IMR-90 (cell line): ENCODE measurements at regions not wholly inside any gene's neighbourhood (a gene's known extent, or its start where the extent isn't known, plus 50 kb on each side); places are given as distances from the start of the nearest gene placed in this dataset.

Experiments used
- ATAC-seq: fragments of 200-7000 bp; cut with Tn5 transposase; 2 replicates; pipeline ENCODE4 v1.9.1; 2020; ENCODE audit warnings: low read depth, mild to moderate bottlenecking, moderate library complexity
- BruUV-seq: library from RNA; stranded (reverse); fragments of 400-500 nt; replicated peaks from 2 replicates; lab custom pipeline; 2021; lab: Mats Ljungman, UMichigan
- CTCF ChIA-PET: fragments of 300-600 bp; formaldehyde crosslinking; extraction: SDS; loops from one replicate; lab custom pipeline; 2021; ENCODE audit warnings: antibody characterized with exemption; lab: Yijun Ruan, JAX
- POLR2A ChIA-PET: fragments of 300-600 bp; sonication (Branson Sonifier 250); formaldehyde crosslinking; loops from one replicate; lab custom pipeline; 2022; ENCODE audit warnings: antibody characterized with exemption; ENCODE audit not compliant: unreplicated experiment; lab: Charles Lee
- DNase-seq: peaks from one replicate; pipeline ENCODE4 v3.0.0; 2013
- H2AFZ ChIP-seq: replicated peaks from 2 replicates; pipeline ENCODE3; 2013; ENCODE audit warnings: low read length, mild to moderate bottlenecking; ENCODE audit not compliant: poor library complexity
- H2AK5ac ChIP-seq: 2 replicates; pipeline ENCODE4 v1.6.1; 2013; ENCODE audit warnings: low read depth, low read length, inconsistent platforms
- H2AK9ac ChIP-seq: replicated peaks from 2 replicates; pipeline ENCODE3; 2013; ENCODE audit warnings: mild to moderate bottlenecking, low read depth, low read length, moderate library complexity; ENCODE audit not compliant: poor library complexity
- H2BK120ac ChIP-seq: 2 replicates; pipeline ENCODE4 v1.6.1; 2013; ENCODE audit warnings: low read depth, low read length, inconsistent platforms
- H2BK15ac ChIP-seq: 3 replicates; pipeline ENCODE4 v1.6.1; 2013; ENCODE audit warnings: low read depth, low read length, inconsistent platforms
- H2BK20ac ChIP-seq: 2 replicates; pipeline ENCODE4 v1.6.1; 2013; ENCODE audit warnings: low read depth, mild to moderate bottlenecking, inconsistent platforms, low read length, moderate library complexity
- H2BK5ac ChIP-seq: 2 replicates; pipeline ENCODE4 v1.6.1; 2013; ENCODE audit warnings: mild to moderate bottlenecking, low read depth, low read length, inconsistent platforms; ENCODE audit not compliant: poor library complexity, severe bottlenecking
- H3K14ac ChIP-seq: replicated peaks from 2 replicates; pipeline ENCODE4 v1.6.1; 2013; ENCODE audit warnings: low read depth, low read length, inconsistent platforms
- H3K18ac ChIP-seq: 2 replicates; pipeline ENCODE4 v1.6.1; 2013; ENCODE audit warnings: low read depth, low read length, control low read depth
- H3K23ac ChIP-seq: 2 replicates; pipeline ENCODE4 v1.6.1; 2013; ENCODE audit warnings: low read depth, low read length, inconsistent platforms
- H3K27ac ChIP-seq: 2 replicates; pipeline ENCODE4 v1.5.1; 2013; ENCODE audit warnings: mild to moderate bottlenecking, control low read depth, low read length; ENCODE audit not compliant: insufficient read depth
- H3K27me3 ChIP-seq: 2 replicates; pipeline ENCODE4 v1.6.1; 2013; ENCODE audit warnings: low read length; ENCODE audit not compliant: control insufficient read depth, insufficient read depth
- H3K36me3 ChIP-seq: 2 replicates; pipeline ENCODE4 v1.6.1; 2013; ENCODE audit warnings: low read length, mixed read lengths; ENCODE audit not compliant: control insufficient read depth, insufficient read depth
- H3K4ac ChIP-seq: 2 replicates; pipeline ENCODE4 v1.6.1; 2013; ENCODE audit warnings: low read depth, low read length, inconsistent platforms
- H3K4me1 ChIP-seq: 2 replicates; pipeline ENCODE4 v1.6.1; 2013; ENCODE audit warnings: low read length, mixed read lengths; ENCODE audit not compliant: control insufficient read depth, insufficient read depth
- H3K4me2 ChIP-seq: 2 replicates; pipeline ENCODE4 v1.6.1; 2013; ENCODE audit warnings: low read depth, mild to moderate bottlenecking, control low read depth, low read length, moderate library complexity
- H3K4me3 ChIP-seq: 2 replicates; pipeline ENCODE4 v1.5.1; 2013; ENCODE audit warnings: low read depth, mild to moderate bottlenecking, control low read depth, low read length, moderate library complexity; ENCODE audit not compliant: insufficient read depth
- H3K56ac ChIP-seq: 2 replicates; pipeline ENCODE4 v1.6.1; 2013; ENCODE audit warnings: low read length, inconsistent platforms; ENCODE audit not compliant: insufficient read depth; ENCODE audit errors: extremely low read depth
- H3K79me1 ChIP-seq, 2 experiments: 2 replicates each; pipeline ENCODE4 v1.6.1; 2013; ENCODE audit warnings: low read length in 2 of 2, inconsistent platforms in 1 of 2, low read depth in 1 of 2
- H3K9ac ChIP-seq: 2 replicates; pipeline ENCODE4 v1.6.1; 2013; ENCODE audit warnings: low read depth, low read length, control low read depth
- H3K9me1 ChIP-seq: 2 replicates; pipeline ENCODE4 v1.6.1; 2013; ENCODE audit warnings: low read length, inconsistent platforms; ENCODE audit not compliant: insufficient read depth
- H3K9me3 ChIP-seq: 2 replicates; pipeline ENCODE4 v1.6.1; 2013; ENCODE audit warnings: low read length; ENCODE audit not compliant: control insufficient read depth, insufficient read depth
- H4K20me1 ChIP-seq: 2 replicates; pipeline ENCODE4 v1.6.1; 2013; ENCODE audit warnings: low read length, inconsistent platforms; ENCODE audit not compliant: insufficient read depth
- H4K5ac ChIP-seq: 2 replicates; pipeline ENCODE4 v1.6.1; 2013; ENCODE audit warnings: mild to moderate bottlenecking, low read depth, low read length, control low read depth
- H4K8ac ChIP-seq, 2 experiments: 2 replicates each; pipeline ENCODE4 v1.6.1; 2013; ENCODE audit warnings: low read depth in 2 of 2, low read length in 2 of 2, control low read depth in 1 of 2, inconsistent platforms in 1 of 2
- H4K91ac ChIP-seq: 2 replicates; pipeline ENCODE4 v1.6.1; 2013; ENCODE audit warnings: low read depth, low read length, inconsistent platforms; ENCODE audit not compliant: insufficient read depth
- BHLHE40 ChIP-seq: fragments of 150-350 bp; IDR thresholded peaks from 2 replicates; pipeline ENCODE4 v1.6.1; 2016; ENCODE audit warnings: mild to moderate bottlenecking, low read depth, low read length
- CHD1 ChIP-seq: IDR thresholded peaks from 2 replicates; pipeline ENCODE4 v1.6.1; 2012; ENCODE audit warnings: low read depth, low read length, improper control_type of control experiment
- FOS ChIP-seq: fragments of 150-350 bp; IDR thresholded peaks from 2 replicates; pipeline ENCODE4 v1.6.1; 2016; ENCODE audit warnings: low read depth, low read length
- MAFK ChIP-seq: IDR thresholded peaks from 2 replicates; pipeline ENCODE4 v1.6.1; 2012; ENCODE audit warnings: low read depth, low read length, improper control_type of control experiment
- MAZ ChIP-seq: IDR thresholded peaks from 2 replicates; pipeline ENCODE4 v1.6.1; 2012; ENCODE audit warnings: low read depth, mild to moderate bottlenecking, low read length, improper control_type of control experiment, moderate library complexity, borderline replicate concordance
- NFE2L2 ChIP-seq: fragments of 150-350 bp; IDR thresholded peaks from 2 replicates; pipeline ENCODE4 v1.6.1; 2016; ENCODE audit warnings: low read depth, mild to moderate bottlenecking, low read length
- RAD21 ChIP-seq: IDR thresholded peaks from 2 replicates; pipeline ENCODE4 v1.6.1; 2012; ENCODE audit warnings: low read length, improper control_type of control experiment
- RCOR1 ChIP-seq: IDR thresholded peaks from 2 replicates; pipeline ENCODE4 v1.6.1; 2012; ENCODE audit warnings: mild to moderate bottlenecking, low read length, improper control_type of control experiment; ENCODE audit not compliant: insufficient replicate concordance
- SMC3 ChIP-seq: fragments of 150-350 bp; IDR thresholded peaks from 2 replicates; pipeline ENCODE4 v1.6.1; 2016; ENCODE audit warnings: low read depth, mild to moderate bottlenecking, antibody characterized with exemption, low read length, moderate library complexity
- WGBS, 2 experiments: methylation state at CpG; one replicate each; pipeline versions ENCODE4 v1.1.5 to v1.1.7; 2013; ENCODE audit warnings: missing lambda C conversion rate in 2 of 2; ENCODE audit not compliant: insufficient read length in 1 of 2; ENCODE audit errors: extremely low coverage in 2 of 2; 5-methylcytosine and 5-hydroxymethylcytosine counted together
- dilution Hi-C: fragments of 300-500 bp; cut with HindIII; formaldehyde crosslinking; loops from one replicate; pipeline ENCODE4 v1.14.3; 2018; ENCODE audit warnings: low sequenced_read_pairs; ENCODE audit not compliant: unreplicated experiment
- in situ Hi-C: fragments of 300-500 bp; cut with MboI; formaldehyde crosslinking; loops from 3 replicates; pipeline ENCODE4 v1.14.3; 2019; ENCODE audit warnings: low sequenced_read_pairs, inconsistent platforms, mixed read lengths
- intact Hi-C: fragments of 100-400 bp; cut with micrococcal nuclease; formaldehyde crosslinking; loops from 2 replicates; pipeline ENCODE4 v1.10.0; 2022
- TF ChIP-seq, protein P1 (sequence below): fragments of 150-350 bp; IDR thresholded peaks from 2 replicates; pipeline ENCODE4 v1.6.1; 2017; ENCODE audit warnings: mild to moderate bottlenecking, antibody characterized with exemption, low read length, low read depth
- TF ChIP-seq, protein P2 (sequence below): conservative IDR thresholded peaks from 2 replicates; pipeline ENCODE4 v1.5.1; 2012; ENCODE audit warnings: mild to moderate bottlenecking, low read depth, low read length, improper control_type of control experiment
- TF ChIP-seq, protein P3 (sequence below): fragments of 150-350 bp; IDR thresholded peaks from 2 replicates; pipeline ENCODE4 v1.6.1; 2016; ENCODE audit warnings: low read depth, mild to moderate bottlenecking, low read length, moderate library complexity, borderline replicate concordance

- no peaks in the 10 kb centered on the region for H3K4me1 ChIP-seq
- WGBS, 2 experiments: 40% methylated on average over 1 of the region's 10 CpGs; no CpG with 5 or more reads in 1 of the 2 experiments
- H3K79me1 ChIP-seq: no peaks in the 10 kb centered on the region
- no peak overlapping the region for H3K56ac ChIP-seq
- no peak overlapping the region for H2BK20ac ChIP-seq
- H4K8ac ChIP-seq: no peak overlapping the region
- no peak overlapping the region for H3K14ac ChIP-seq
- BruUV-seq: no TSS peak
- no peak overlapping the region for H3K9ac ChIP-seq
- H2BK15ac ChIP-seq: no peak overlapping the region
- in situ Hi-C loops (no loop called here), intact Hi-C loops (no loop called here), dilution Hi-C loops (no loop called here)
- no peaks in the 10 kb centered on the region for H3K27me3 ChIP-seq
- no peaks in the 10 kb centered on the region for H3K9me3 ChIP-seq
- no peak overlapping the region for H2BK120ac ChIP-seq
- H4K91ac ChIP-seq: no peak overlapping the region
- no peak overlapping the region for H3K4ac ChIP-seq
- H3K4me2 ChIP-seq: no peak overlapping the region
- no peak overlapping the region for H3K23ac ChIP-seq
- H2BK5ac ChIP-seq: no peak overlapping the region
- no peak overlapping the region for H4K5ac ChIP-seq
- ChIA-PET CTCF (no interaction called here), POLR2A (interaction anchor here (0.6 kb wide), 1 partner anchor 819 kb away, joined by 4 read pairs; no protein-coding TSS in a partner anchor)
- H2AFZ ChIP-seq: no peak overlapping the region
- no peaks in the 10 kb centered on the region for H4K20me1 ChIP-seq
- no peak for DNase-seq
- H2AK9ac ChIP-seq: no peak overlapping the region
- H3K9me1 ChIP-seq: no peaks in the 10 kb centered on the region
- no peaks in the 10 kb centered on the region for H3K36me3 ChIP-seq
- no peak for ATAC-seq
- no peak overlapping the region for H2AK5ac ChIP-seq
- H3K18ac ChIP-seq: no peak overlapping the region
- TF ChIP-seq, protein P1, sequence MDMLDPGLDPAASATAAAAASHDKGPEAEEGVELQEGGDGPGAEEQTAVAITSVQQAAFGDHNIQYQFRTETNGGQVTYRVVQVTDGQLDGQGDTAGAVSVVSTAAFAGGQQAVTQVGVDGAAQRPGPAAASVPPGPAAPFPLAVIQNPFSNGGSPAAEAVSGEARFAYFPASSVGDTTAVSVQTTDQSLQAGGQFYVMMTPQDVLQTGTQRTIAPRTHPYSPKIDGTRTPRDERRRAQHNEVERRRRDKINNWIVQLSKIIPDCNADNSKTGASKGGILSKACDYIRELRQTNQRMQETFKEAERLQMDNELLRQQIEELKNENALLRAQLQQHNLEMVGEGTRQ: no peak
- no peak for TF ChIP-seq MAZ
- TF ChIP-seq RCOR1: no peak
- TF ChIP-seq RAD21: no peak
- TF ChIP-seq NFE2L2: no peak
- no peak for TF ChIP-seq BHLHE40
- TF ChIP-seq SMC3: no peak
- TF ChIP-seq, protein P2, sequence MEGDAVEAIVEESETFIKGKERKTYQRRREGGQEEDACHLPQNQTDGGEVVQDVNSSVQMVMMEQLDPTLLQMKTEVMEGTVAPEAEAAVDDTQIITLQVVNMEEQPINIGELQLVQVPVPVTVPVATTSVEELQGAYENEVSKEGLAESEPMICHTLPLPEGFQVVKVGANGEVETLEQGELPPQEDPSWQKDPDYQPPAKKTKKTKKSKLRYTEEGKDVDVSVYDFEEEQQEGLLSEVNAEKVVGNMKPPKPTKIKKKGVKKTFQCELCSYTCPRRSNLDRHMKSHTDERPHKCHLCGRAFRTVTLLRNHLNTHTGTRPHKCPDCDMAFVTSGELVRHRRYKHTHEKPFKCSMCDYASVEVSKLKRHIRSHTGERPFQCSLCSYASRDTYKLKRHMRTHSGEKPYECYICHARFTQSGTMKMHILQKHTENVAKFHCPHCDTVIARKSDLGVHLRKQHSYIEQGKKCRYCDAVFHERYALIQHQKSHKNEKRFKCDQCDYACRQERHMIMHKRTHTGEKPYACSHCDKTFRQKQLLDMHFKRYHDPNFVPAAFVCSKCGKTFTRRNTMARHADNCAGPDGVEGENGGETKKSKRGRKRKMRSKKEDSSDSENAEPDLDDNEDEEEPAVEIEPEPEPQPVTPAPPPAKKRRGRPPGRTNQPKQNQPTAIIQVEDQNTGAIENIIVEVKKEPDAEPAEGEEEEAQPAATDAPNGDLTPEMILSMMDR: no peak
- no peak for TF ChIP-seq MAFK
- TF ChIP-seq, protein P3, sequence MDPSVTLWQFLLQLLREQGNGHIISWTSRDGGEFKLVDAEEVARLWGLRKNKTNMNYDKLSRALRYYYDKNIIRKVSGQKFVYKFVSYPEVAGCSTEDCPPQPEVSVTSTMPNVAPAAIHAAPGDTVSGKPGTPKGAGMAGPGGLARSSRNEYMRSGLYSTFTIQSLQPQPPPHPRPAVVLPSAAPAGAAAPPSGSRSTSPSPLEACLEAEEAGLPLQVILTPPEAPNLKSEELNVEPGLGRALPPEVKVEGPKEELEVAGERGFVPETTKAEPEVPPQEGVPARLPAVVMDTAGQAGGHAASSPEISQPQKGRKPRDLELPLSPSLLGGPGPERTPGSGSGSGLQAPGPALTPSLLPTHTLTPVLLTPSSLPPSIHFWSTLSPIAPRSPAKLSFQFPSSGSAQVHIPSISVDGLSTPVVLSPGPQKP: no peak
- TF ChIP-seq FOS: no peak
- TF ChIP-seq CHD1: no peak
- no peak overlapping the region for H3K4me3 ChIP-seq
- H3K27ac ChIP-seq: no peak overlapping the region
Observed at GRCh38 chr5:158534203-158534602, 565.5 kb downstream of the EBF1 start.
